ENCODE measurements at regions not wholly inside any gene's neighbourhood (a gene's known extent, or its start where the extent isn't known, plus 50 kb on each side); places are given as distances from the start of the nearest gene placed in this dataset.

DNA sequence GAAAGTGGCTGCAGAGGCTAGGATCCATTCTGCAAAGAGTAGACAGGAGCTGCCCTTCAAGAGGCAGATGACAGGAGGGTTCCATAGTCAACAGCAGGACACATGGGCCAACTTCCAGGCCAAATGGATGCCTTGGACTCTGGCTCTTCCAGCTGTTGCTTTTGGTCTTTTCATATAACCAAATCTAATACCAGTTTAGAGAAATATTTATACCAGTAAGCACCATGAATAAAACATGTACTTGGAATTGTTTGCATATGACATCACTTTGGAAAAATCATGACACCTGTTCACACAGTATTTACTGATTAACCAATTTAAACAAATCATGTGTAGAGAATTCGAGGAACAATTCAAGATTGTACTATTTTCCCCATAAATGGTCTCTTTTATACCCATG is 481.3 kb downstream of the DMRT2 start (continued):
- TF ChIP-seq CTCF (IDR thresholded peaks at IDR 0.05; ENCODE audit: low read depth, low read length, missing input control), result no peak
- no peak for TF ChIP-seq HNF4G (IDR thresholded peaks at IDR 0.05)
- no peak for TF ChIP-seq FOXA2 (IDR thresholded peaks at IDR 0.05)
- no peak for TF ChIP-seq MAX (IDR thresholded peaks at IDR 0.05)
- no peak for TF ChIP-seq FOXA1 (IDR thresholded peaks at IDR 0.05)

DNA sequence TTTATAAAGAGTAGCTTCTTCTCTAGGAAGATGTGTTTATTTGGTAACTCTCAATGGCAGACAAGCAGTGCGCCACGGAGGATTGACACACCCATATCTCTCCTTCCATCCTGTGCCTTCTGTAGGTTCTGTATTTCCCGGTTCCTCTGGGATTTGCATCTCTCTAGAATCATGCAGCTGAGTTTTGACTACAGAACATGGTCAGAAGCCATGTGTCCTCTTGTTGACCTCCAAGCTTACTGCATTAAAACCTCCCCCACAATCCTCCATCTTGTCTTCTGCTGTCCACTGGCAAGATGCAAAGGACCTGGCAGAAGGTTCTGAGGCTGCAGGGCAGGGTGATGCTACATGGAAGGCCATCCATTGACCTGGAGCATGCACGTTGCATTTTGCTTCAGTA is 482.0 kb downstream of the DMRT2 start:
- no peak overlapping the region for H3K27ac ChIP-seq (ENCODE audit: low read depth in 1 of 2, low read length in 2 of 2)
- peaks cover 0 to 5% (median 0%) of the 10 kb centered on the region in 4 donors for H3K27me3 ChIP-seq (ENCODE audit: control insufficient read depth in 4 of 4, insufficient read depth in 4 of 4, low read length in 3 of 4)
- 76% methylated on average over 4 of the region's 4 CpGs for WGBS
- no peak overlapping the region for H3K9ac ChIP-seq (ENCODE audit: low read depth in 1 of 2, low read length in 2 of 2)
- no peak overlapping the region for H3K4me3 ChIP-seq (ENCODE audit: low read depth in 1 of 3, low read length in 3 of 3)
- H3K9me3 ChIP-seq (ENCODE audit: control insufficient read depth in 4 of 4, low read length in 3 of 4), result no peaks in the 10 kb centered on the region
- no peaks in the 10 kb centered on the region for H3K36me3 ChIP-seq (ENCODE audit: control insufficient read depth in 4 of 4, insufficient read depth in 3 of 4, low read depth in 1 of 4, low read length in 3 of 4)
- TF ChIP-seq NR2F2 (IDR thresholded peaks at IDR 0.05) (no peak), SP1 (IDR thresholded peaks at IDR 0.05) (no peak)
- no peak for DNase-seq (ENCODE audit: low spot score)
- H3K4me1 ChIP-seq (ENCODE audit: control insufficient read depth in 4 of 4, insufficient read depth in 4 of 4, low read length in 3 of 4), result no peaks in the 10 kb centered on the region

DNA sequence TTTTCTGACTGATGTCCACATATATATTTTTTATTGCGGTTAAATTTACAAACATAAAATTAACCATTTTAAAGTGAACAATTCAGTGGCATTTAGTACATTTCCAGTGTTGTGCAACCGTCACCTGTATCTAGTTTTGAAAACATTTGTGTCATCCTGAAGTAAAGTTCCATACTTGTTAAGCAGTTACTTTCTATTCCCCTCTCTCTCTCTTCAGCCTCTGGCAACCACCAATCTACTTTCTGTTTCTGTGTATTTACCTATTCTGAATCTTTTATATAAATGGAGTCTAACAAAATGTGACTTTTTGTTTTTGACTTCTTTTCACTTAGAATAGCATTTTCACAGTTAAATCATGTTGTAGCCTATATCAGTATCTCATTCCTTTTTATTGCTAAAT is 480.1 kb upstream of the SMARCA2 start:
- H3K9ac ChIP-seq (ENCODE audit: low read depth in 1 of 2, low read length in 2 of 2), result no peak overlapping the region
- TF ChIP-seq FOXA1 (IDR thresholded peaks at IDR 0.05) (no peak), HNF4G (IDR thresholded peaks at IDR 0.05) (no peak), FOXA2 (IDR thresholded peaks at IDR 0.05) (no peak), CTCF (IDR thresholded peaks at IDR 0.05; ENCODE audit: low read depth, low read length, missing input control) (no peak), SP1 (IDR thresholded peaks at IDR 0.05) (no peak), RXRA (IDR thresholded peaks at IDR 0.05) (no peak), YY1 (IDR thresholded peaks at IDR 0.05) (no peak), JUND (IDR thresholded peaks at IDR 0.05) (no peak), GABPA (IDR thresholded peaks at IDR 0.05 in 1 of 2, conservative IDR thresholded peaks at IDR 0.05 in 1 of 2) (no peak)
- TF ChIP-seq, protein P1, sequence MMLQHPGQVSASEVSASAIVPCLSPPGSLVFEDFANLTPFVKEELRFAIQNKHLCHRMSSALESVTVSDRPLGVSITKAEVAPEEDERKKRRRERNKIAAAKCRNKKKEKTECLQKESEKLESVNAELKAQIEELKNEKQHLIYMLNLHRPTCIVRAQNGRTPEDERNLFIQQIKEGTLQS (IDR thresholded peaks at IDR 0.05), result no peak
- TF ChIP-seq, protein P2, sequence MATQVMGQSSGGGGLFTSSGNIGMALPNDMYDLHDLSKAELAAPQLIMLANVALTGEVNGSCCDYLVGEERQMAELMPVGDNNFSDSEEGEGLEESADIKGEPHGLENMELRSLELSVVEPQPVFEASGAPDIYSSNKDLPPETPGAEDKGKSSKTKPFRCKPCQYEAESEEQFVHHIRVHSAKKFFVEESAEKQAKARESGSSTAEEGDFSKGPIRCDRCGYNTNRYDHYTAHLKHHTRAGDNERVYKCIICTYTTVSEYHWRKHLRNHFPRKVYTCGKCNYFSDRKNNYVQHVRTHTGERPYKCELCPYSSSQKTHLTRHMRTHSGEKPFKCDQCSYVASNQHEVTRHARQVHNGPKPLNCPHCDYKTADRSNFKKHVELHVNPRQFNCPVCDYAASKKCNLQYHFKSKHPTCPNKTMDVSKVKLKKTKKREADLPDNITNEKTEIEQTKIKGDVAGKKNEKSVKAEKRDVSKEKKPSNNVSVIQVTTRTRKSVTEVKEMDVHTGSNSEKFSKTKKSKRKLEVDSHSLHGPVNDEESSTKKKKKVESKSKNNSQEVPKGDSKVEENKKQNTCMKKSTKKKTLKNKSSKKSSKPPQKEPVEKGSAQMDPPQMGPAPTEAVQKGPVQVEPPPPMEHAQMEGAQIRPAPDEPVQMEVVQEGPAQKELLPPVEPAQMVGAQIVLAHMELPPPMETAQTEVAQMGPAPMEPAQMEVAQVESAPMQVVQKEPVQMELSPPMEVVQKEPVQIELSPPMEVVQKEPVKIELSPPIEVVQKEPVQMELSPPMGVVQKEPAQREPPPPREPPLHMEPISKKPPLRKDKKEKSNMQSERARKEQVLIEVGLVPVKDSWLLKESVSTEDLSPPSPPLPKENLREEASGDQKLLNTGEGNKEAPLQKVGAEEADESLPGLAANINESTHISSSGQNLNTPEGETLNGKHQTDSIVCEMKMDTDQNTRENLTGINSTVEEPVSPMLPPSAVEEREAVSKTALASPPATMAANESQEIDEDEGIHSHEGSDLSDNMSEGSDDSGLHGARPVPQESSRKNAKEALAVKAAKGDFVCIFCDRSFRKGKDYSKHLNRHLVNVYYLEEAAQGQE (IDR thresholded peaks at IDR 0.05), result no peak
- H3K27ac ChIP-seq (ENCODE audit: low read depth in 1 of 2, low read length in 2 of 2), result no peak overlapping the region
- H3K4me3 ChIP-seq (ENCODE audit: low read depth in 1 of 3, low read length in 3 of 3), result no peak overlapping the region
- no peaks in the 10 kb centered on the region for H3K36me3 ChIP-seq (ENCODE audit: control insufficient read depth in 4 of 4, insufficient read depth in 3 of 4, low read depth in 1 of 4, low read length in 3 of 4)
- DNase-seq (ENCODE audit: low spot score), result no peak
- no peaks in the 10 kb centered on the region for H3K4me1 ChIP-seq (ENCODE audit: control insufficient read depth in 4 of 4, insufficient read depth in 4 of 4, low read length in 3 of 4)
- WGBS, result 77% methylated on average over 2 of the region's 2 CpGs
- H3K9me3 ChIP-seq (ENCODE audit: control insufficient read depth in 4 of 4, low read length in 3 of 4), result no peaks in the 10 kb centered on the region
- H3K27me3 ChIP-seq (ENCODE audit: control insufficient read depth in 4 of 4, insufficient read depth in 4 of 4, low read length in 3 of 4), result peaks cover 0 to 11% (median 0%) of the 10 kb centered on the region in 4 donors

Measured in liver (tissue), 8 donors.